Neural crest cell (in vitro differentiated cells): ENCODE measurements at regions not wholly inside any gene's neighbourhood (a gene's known extent, or its start where the extent isn't known, plus 50 kb on each side); places are given as distances from the start of the nearest gene placed in this dataset.
A peak's percentile ranks its signal among the peaks of the same experiment; 100 is the strongest.

ENCODE experiments used
- DNase-seq: peaks from one replicate; pipeline ENCODE4 v3.0.0; 2021; ENCODE audit warnings: low read depth, mixed read lengths, low spot score
- H3K27ac Mint-ChIP-seq: one replicate; pipeline ENCODE4 v1.8.0; 2021; ENCODE audit warnings: mild to moderate bottlenecking, mixed read lengths; ENCODE audit not compliant: unreplicated experiment
- H3K27me3 Mint-ChIP-seq: 2 replicates; pipeline ENCODE4 v1.8.0; 2021; ENCODE audit warnings: low read depth, mild to moderate bottlenecking, mixed read lengths
- H3K36me3 Mint-ChIP-seq: 2 replicates; pipeline ENCODE4 v1.8.0; 2021; ENCODE audit warnings: low read depth, mild to moderate bottlenecking, mixed read lengths
- H3K4me1 Mint-ChIP-seq: 2 replicates; pipeline ENCODE4 v1.8.0; 2021; ENCODE audit warnings: mixed read lengths
- H3K4me3 Mint-ChIP-seq: one replicate; pipeline ENCODE4 v1.8.0; 2021; ENCODE audit warnings: mild to moderate bottlenecking, mixed read lengths
- H3K9me3 Mint-ChIP-seq: 2 replicates; pipeline ENCODE4 v1.8.0; 2021; ENCODE audit warnings: mixed read lengths
- TF ChIP-seq, protein P1 (sequence below): fragments of 200-600 bp; sonication (generic); conservative IDR thresholded peaks from 2 replicates; pipeline ENCODE4 v1.5.0; 2021; ENCODE audit warnings: antibody characterized with exemption, mild to moderate bottlenecking

DNA sequence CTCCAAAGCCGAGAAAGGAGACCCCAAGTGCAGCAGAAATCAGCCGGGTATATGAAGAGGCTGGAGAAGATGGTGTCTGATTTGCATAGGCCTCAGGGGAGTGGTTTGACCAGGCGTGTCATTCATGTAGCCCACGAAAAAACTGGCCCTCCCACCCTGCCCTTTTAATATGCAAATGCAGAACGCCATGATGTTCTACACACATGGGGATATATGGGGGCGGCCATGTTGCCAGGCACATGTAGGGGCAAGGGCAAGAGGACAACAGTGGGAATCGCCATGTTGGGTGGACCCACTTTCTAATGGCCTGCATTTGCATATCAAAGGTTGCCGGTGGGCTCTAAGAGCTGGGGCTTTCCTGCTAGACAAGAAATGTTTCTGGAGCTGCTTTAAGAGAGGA is 86.4 kb downstream of the ISX start:
- H3K36me3 Mint-ChIP-seq: no peaks in the 10 kb centered on the region
- no peaks in the 10 kb centered on the region for H3K4me1 Mint-ChIP-seq
- DNase-seq: no peak
- H3K9me3 Mint-ChIP-seq: no peaks in the 10 kb centered on the region
- H3K4me3 Mint-ChIP-seq: no peak overlapping the region
- TF ChIP-seq, protein P1, sequence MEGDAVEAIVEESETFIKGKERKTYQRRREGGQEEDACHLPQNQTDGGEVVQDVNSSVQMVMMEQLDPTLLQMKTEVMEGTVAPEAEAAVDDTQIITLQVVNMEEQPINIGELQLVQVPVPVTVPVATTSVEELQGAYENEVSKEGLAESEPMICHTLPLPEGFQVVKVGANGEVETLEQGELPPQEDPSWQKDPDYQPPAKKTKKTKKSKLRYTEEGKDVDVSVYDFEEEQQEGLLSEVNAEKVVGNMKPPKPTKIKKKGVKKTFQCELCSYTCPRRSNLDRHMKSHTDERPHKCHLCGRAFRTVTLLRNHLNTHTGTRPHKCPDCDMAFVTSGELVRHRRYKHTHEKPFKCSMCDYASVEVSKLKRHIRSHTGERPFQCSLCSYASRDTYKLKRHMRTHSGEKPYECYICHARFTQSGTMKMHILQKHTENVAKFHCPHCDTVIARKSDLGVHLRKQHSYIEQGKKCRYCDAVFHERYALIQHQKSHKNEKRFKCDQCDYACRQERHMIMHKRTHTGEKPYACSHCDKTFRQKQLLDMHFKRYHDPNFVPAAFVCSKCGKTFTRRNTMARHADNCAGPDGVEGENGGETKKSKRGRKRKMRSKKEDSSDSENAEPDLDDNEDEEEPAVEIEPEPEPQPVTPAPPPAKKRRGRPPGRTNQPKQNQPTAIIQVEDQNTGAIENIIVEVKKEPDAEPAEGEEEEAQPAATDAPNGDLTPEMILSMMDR: no peak
- no peak overlapping the region for H3K27ac Mint-ChIP-seq
- H3K27me3 Mint-ChIP-seq: peaks cover 42% of the 10 kb centered on the region

DNA sequence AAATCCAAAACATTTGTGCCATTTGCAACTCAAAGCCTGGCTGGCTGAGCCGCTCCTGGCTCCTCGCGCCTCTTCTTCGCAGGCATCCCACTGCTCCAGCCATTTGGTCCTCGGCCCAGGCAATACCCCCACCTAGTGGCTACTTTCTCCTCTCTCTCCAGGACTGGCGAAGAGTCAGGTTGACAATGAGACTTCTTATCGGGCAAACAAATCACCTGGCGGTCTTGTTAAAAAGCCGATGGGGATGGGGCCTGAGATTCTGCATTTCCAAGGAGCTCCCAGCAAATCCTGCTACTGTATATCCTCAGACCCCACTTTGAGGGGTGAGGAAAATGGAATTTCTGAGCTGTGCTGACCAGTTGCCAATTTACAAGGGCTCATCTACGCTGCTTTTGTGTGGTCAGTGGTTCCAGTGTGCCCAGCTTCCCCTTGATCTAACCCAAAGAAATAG is 89.0 kb downstream of the ISX start:
- TF ChIP-seq, protein P1: peak; percentile 82
- Mint-ChIP-seq H3K4me1 (no peaks in the 10 kb centered on the region), H3K4me3 (no peak overlapping the region), H3K27me3 (peaks cover 45% of the 10 kb centered on the region), H3K36me3 (no peaks in the 10 kb centered on the region), H3K27ac (no peak overlapping the region), H3K9me3 (no peaks in the 10 kb centered on the region)
- DNase-seq: peak; percentile 60

DNA sequence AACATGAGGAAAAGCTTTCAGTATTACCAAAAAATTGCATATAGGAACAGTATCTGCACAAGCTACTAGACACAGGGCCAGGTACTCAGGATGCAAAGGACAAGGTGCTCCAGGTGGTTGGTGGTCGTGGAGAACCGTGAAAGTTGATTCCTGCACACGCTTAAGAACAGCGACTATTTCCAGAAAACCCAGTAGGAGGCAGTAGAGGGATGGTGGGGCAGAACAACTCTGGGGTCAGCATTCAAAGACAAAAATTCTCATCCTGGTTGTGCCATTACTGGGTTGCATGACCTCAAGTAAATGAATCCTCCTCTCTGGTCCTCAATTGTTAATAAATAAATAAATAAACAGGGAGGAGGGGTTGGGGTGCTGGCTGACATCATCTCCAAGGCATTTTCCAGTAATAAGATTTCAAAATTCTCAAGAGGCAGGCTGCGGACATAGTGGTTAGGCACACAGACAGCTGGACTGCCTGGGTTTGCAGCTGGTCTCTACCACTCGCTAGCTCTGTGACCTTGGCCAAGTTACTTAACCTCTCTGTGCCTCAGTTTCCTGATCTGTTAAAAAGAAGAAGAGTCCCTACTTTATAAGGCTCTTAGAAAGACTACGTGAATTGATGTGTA is 89.6 kb downstream of the ISX start:
- Mint-ChIP-seq H3K4me3 (no peak overlapping the region), H3K9me3 (no peaks in the 10 kb centered on the region), H3K27ac (no peak overlapping the region), H3K4me1 (no peaks in the 10 kb centered on the region), H3K36me3 (no peaks in the 10 kb centered on the region), H3K27me3 (peaks cover 43% of the 10 kb centered on the region)
- no peak for DNase-seq
- TF ChIP-seq, protein P1: no peak

DNA sequence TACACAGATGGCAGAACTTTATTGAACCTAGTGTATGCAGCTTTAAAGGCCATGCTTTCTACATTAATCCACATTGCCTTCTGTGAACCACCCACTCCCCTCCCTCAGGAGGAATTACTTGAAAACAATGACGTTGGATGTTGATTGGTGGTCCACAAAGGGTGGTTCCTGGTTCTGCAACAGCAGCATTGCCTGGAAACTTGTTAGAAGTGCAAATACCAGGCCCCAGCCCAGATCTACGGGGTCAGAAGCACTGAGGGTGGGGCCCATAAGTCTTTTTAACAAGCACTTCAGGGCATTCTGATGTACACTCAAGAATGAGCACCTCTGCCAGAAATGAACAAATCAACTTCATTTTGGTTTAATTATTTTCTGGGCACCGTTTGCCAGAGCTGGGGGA is 91.0 kb downstream of the ISX start:
- TF ChIP-seq, protein P1: no peak
- H3K27me3 Mint-ChIP-seq: peaks cover 34% of the 10 kb centered on the region
- no peaks in the 10 kb centered on the region for H3K36me3 Mint-ChIP-seq
- no peak overlapping the region for H3K27ac Mint-ChIP-seq
- no peaks in the 10 kb centered on the region for H3K9me3 Mint-ChIP-seq
- no peak for DNase-seq
- no peaks in the 10 kb centered on the region for H3K4me1 Mint-ChIP-seq
- H3K4me3 Mint-ChIP-seq: no peak overlapping the region

DNA sequence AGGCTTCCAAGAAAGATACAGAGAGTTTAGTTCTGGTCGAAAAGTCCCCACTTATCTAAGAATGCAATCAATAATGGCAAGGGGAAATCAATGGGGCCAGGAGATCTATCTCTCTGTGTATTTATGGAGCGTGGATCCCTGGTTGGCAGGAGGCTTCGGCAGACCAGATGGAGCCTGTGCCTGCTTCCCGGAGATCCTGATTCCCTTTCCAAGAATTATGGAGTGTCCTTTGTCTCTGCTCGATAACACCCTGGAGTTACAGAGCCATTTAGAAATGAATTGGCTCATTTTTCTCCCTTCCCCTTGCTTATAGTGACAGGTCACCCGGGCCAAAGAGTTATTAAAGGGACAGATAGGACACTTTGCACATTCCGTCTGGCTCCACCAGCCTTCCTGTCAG is 92.4 kb downstream of the ISX start:
- no peaks in the 10 kb centered on the region for H3K9me3 Mint-ChIP-seq
- no peak overlapping the region for H3K4me3 Mint-ChIP-seq
- no peak for DNase-seq
- no peaks in the 10 kb centered on the region for H3K4me1 Mint-ChIP-seq
- TF ChIP-seq, protein P1: no peak
- no peaks in the 10 kb centered on the region for H3K36me3 Mint-ChIP-seq
- peaks cover 30% of the 10 kb centered on the region for H3K27me3 Mint-ChIP-seq
- no peak overlapping the region for H3K27ac Mint-ChIP-seq
